ENCODE measurements at regions not wholly inside any gene's neighbourhood (a gene's known extent, or its start where the extent isn't known, plus 50 kb on each side); places are given as distances from the start of the nearest gene placed in this dataset.

DNA sequence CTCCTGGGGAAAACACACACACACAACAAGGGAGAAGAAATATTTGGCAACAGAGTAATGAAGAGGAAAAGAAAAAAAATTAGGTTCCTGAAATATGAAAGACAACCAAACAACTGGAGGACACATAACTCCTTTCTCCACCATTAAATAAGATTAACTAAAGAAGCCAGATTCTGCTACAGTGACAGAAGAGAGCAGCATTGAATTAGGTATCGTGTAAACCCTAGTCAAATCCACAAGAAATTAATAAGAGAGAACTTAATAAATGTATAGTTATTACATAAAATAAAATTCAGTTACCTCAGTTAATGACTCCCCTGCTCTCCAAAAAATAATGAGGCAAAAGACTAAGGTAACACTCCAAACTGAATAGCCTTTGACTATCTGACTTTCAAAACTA, 306.7 kb downstream of the CRPPA start:
- Histone ChIP-seq H3K9me3 (ENCODE audit: low read depth, low read length, poor library complexity, severe bottlenecking) (peaks cover 14% of the 10 kb centered on the region), H3K27me3 (replicated peaks; ENCODE audit: insufficient read depth, low read depth, low read length, poor library complexity) (peaks cover 5% of the 10 kb centered on the region), H3K4me3 (ENCODE audit: low read depth, low read length, poor library complexity, severe bottlenecking) (no peak overlapping the region), H3K27ac (ENCODE audit: low read depth, low read length, poor library complexity, severe bottlenecking) (no peak overlapping the region), H3K36me3 (ENCODE audit: insufficient read depth, low read length, poor library complexity, severe bottlenecking) (no peaks in the 10 kb centered on the region), H3K4me1 (ENCODE audit: insufficient read depth, low read length, poor library complexity, severe bottlenecking) (no peaks in the 10 kb centered on the region)
- TF ChIP-seq, protein P1, sequence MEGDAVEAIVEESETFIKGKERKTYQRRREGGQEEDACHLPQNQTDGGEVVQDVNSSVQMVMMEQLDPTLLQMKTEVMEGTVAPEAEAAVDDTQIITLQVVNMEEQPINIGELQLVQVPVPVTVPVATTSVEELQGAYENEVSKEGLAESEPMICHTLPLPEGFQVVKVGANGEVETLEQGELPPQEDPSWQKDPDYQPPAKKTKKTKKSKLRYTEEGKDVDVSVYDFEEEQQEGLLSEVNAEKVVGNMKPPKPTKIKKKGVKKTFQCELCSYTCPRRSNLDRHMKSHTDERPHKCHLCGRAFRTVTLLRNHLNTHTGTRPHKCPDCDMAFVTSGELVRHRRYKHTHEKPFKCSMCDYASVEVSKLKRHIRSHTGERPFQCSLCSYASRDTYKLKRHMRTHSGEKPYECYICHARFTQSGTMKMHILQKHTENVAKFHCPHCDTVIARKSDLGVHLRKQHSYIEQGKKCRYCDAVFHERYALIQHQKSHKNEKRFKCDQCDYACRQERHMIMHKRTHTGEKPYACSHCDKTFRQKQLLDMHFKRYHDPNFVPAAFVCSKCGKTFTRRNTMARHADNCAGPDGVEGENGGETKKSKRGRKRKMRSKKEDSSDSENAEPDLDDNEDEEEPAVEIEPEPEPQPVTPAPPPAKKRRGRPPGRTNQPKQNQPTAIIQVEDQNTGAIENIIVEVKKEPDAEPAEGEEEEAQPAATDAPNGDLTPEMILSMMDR (conservative IDR thresholded peaks at IDR 0.05; ENCODE audit: low read depth, low read length): peak; percentile 71
- TF ChIP-seq EZH2 (IDR thresholded peaks at IDR 0.05; ENCODE audit: borderline replicate concordance, low read depth, low read length, poor library complexity, severe bottlenecking): no peak
- BruUV-seq (replicated peaks): no TSS peak
- POLR2A ChIA-PET (ENCODE audit: low non-redundant PET): no interaction called here
- DNase-seq (ENCODE audit: low spot score): peak; percentile 48
- intact Hi-C loops (cut with micrococcal nuclease; ENCODE audit: unreplicated experiment): loop anchor here (2.0 to 10.0 kb wide), 2 partner anchors 450 to 800 kb away; no protein-coding TSS in a partner anchor
- CTCF ChIA-PET: no interaction called here

DNA sequence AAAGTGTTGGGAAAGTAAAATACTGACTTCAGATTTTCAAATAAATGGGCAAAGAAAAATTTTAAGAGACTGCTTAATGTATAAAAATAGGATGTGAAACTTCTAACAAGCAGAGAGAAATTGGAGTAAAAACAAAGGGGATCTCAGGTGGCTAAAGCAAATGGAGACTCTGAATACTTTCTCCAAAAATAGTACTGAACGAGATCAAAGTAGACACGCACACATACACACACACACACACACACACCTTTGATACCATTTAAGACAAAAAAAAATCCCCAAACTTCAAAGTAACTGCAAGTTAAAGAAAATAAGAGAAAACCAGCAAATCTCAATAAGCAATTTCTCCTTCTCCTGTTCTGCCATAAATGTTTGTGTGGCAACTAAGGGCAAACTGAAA, 307.3 kb downstream of the CRPPA start:
- Histone ChIP-seq H3K9me3 (ENCODE audit: low read depth, low read length, poor library complexity, severe bottlenecking) (peaks cover 17% of the 10 kb centered on the region), H3K27me3 (replicated peaks; ENCODE audit: insufficient read depth, low read depth, low read length, poor library complexity) (peaks cover 4% of the 10 kb centered on the region), H3K4me3 (ENCODE audit: low read depth, low read length, poor library complexity, severe bottlenecking) (no peak overlapping the region), H3K27ac (ENCODE audit: low read depth, low read length, poor library complexity, severe bottlenecking) (no peak overlapping the region), H3K4me1 (ENCODE audit: insufficient read depth, low read length, poor library complexity, severe bottlenecking) (no peaks in the 10 kb centered on the region), H3K36me3 (ENCODE audit: insufficient read depth, low read length, poor library complexity, severe bottlenecking) (no peaks in the 10 kb centered on the region)
- intact Hi-C loops (cut with micrococcal nuclease; ENCODE audit: unreplicated experiment): loop anchor here (2.0 to 10.0 kb wide), 2 partner anchors 451 to 801 kb away; no protein-coding TSS in a partner anchor
- TF ChIP-seq, protein P1 (conservative IDR thresholded peaks at IDR 0.05; ENCODE audit: low read depth, low read length): no peak
- no peak for TF ChIP-seq EZH2 (IDR thresholded peaks at IDR 0.05; ENCODE audit: borderline replicate concordance, low read depth, low read length, poor library complexity, severe bottlenecking)
- BruUV-seq (replicated peaks): no TSS peak
- ChIA-PET POLR2A (ENCODE audit: low non-redundant PET) (no interaction called here), CTCF (no interaction called here)
- no peak for DNase-seq (ENCODE audit: low spot score)

- peaks cover 22% of the 10 kb centered on the region for H3K9me3 ChIP-seq (ENCODE audit: low read depth, low read length, poor library complexity, severe bottlenecking)
- intact Hi-C loops (cut with micrococcal nuclease; ENCODE audit: unreplicated experiment): loop anchor here (10.0 kb wide), 1 partner anchor 802 kb away; no protein-coding TSS in a partner anchor
- no peak for DNase-seq (ENCODE audit: low spot score)
- no peak overlapping the region for H3K4me3 ChIP-seq (ENCODE audit: low read depth, low read length, poor library complexity, severe bottlenecking)
- ChIA-PET CTCF (no interaction called here), POLR2A (ENCODE audit: low non-redundant PET) (no interaction called here)
- no peak for TF ChIP-seq EZH2 (IDR thresholded peaks at IDR 0.05; ENCODE audit: borderline replicate concordance, low read depth, low read length, poor library complexity, severe bottlenecking)
- TF ChIP-seq, protein P1 (conservative IDR thresholded peaks at IDR 0.05; ENCODE audit: low read depth, low read length): no peak
- H3K36me3 ChIP-seq (ENCODE audit: insufficient read depth, low read length, poor library complexity, severe bottlenecking): no peaks in the 10 kb centered on the region
- H3K4me1 ChIP-seq (ENCODE audit: insufficient read depth, low read length, poor library complexity, severe bottlenecking): no peaks in the 10 kb centered on the region
- no peaks in the 10 kb centered on the region for H3K27me3 ChIP-seq (replicated peaks; ENCODE audit: insufficient read depth, low read depth, low read length, poor library complexity)
- no peak overlapping the region for H3K27ac ChIP-seq (ENCODE audit: low read depth, low read length, poor library complexity, severe bottlenecking)
- BruUV-seq (replicated peaks): no TSS peak
Measured at GRCh38 chr7:16113058-16113457, 308.3 kb downstream of the CRPPA start.

All from A673 (cell line).